WTC11 (cell line): ENCODE measurements at regions not wholly inside any gene's neighbourhood (a gene's known extent, or its start where the extent isn't known, plus 50 kb on each side); places are given as distances from the start of the nearest gene placed in this dataset.

Experiments
- ATAC-seq: fragments of 200-7000 bp; cut with Tn5 transposase; 2 replicates; pipeline ENCODE4 v1.10.0; 2021; ENCODE audit warnings: mild to moderate bottlenecking, moderate library complexity
- CTCF ChIA-PET: fragments of 300-600 bp; sonication (Branson Sonifier 250); formaldehyde crosslinking; loops from one replicate; lab custom pipeline; 2021; ENCODE audit warnings: antibody characterized with exemption; lab: Charles Lee
- POLR2A ChIA-PET: fragments of 350-600 bp; sonication (Branson Sonifier 250); formaldehyde crosslinking; loops from one replicate; lab custom pipeline; 2021; ENCODE audit warnings: antibody characterized with exemption; lab: Charles Lee
- DNase-seq: peaks from one replicate; pipeline ENCODE4 v3.0.0; 2021; ENCODE audit warnings: low spot score
- H3K27ac Mint-ChIP-seq: 2 replicates; pipeline ENCODE4 v1.8.0; 2021; ENCODE audit warnings: mixed read lengths
- H3K27me3 Mint-ChIP-seq: 2 replicates; pipeline ENCODE4 v1.8.0; 2021; ENCODE audit warnings: low read depth, mild to moderate bottlenecking, moderate library complexity, mixed read lengths
- H3K36me3 Mint-ChIP-seq: 2 replicates; pipeline ENCODE4 v1.8.0; 2021; ENCODE audit warnings: mixed read lengths
- H3K4me1 Mint-ChIP-seq: 2 replicates; pipeline ENCODE4 v1.8.0; 2022; ENCODE audit warnings: mixed read lengths
- H3K4me3 Mint-ChIP-seq: 2 replicates; pipeline ENCODE4 v1.8.0; 2021; ENCODE audit warnings: mild to moderate bottlenecking, moderate library complexity, mixed read lengths
- H3K9me3 Mint-ChIP-seq: 2 replicates; pipeline ENCODE4 v1.8.0; 2021; ENCODE audit warnings: mixed read lengths
- ATF6 ChIP-seq: sonication (generic); formaldehyde crosslinking; IDR thresholded peaks from 2 replicates; pipeline ENCODE4 v1.8.1; 2023; ENCODE audit warnings: mild to moderate bottlenecking, missing genetic modification reagents
- CBFB ChIP-seq: sonication (generic); formaldehyde crosslinking; IDR thresholded peaks from 2 replicates; pipeline ENCODE4 v1.8.1; 2022; ENCODE audit warnings: mild to moderate bottlenecking, low read depth, missing genetic modification reagents
- EMX1 ChIP-seq: fragments of 250-450 bp; sonication (Bioruptor Pico); IDR thresholded peaks from 2 replicates; pipeline ENCODE4 v1.8.0; 2021; ENCODE audit warnings: mild to moderate bottlenecking
- FOXJ3 ChIP-seq: sonication (generic); formaldehyde crosslinking; IDR thresholded peaks from 2 replicates; pipeline ENCODE4 v1.9.0; 2021; ENCODE audit warnings: missing genetic modification reagents, mild to moderate bottlenecking, borderline replicate concordance
- GABPB1 ChIP-seq: sonication (generic); formaldehyde crosslinking; IDR thresholded peaks from 2 replicates; pipeline ENCODE4 v1.8.1; 2023; ENCODE audit warnings: mild to moderate bottlenecking, missing genetic modification reagents
- GRHL2 ChIP-seq: fragments of 250-450 bp; sonication (Bioruptor Pico); IDR thresholded peaks from 2 replicates; pipeline ENCODE4 v1.8.0; 2022; ENCODE audit warnings: mild to moderate bottlenecking, moderate library complexity; ENCODE audit not compliant: insufficient replicate concordance, severe bottlenecking
- HMGA2 ChIP-seq: fragments of 250-450 bp; sonication (Bioruptor Pico); IDR thresholded peaks from 2 replicates; pipeline ENCODE4 v1.4.0; 2021; ENCODE audit warnings: mild to moderate bottlenecking, moderate library complexity
- IRF1 ChIP-seq: sonication (generic); formaldehyde crosslinking; IDR thresholded peaks from 2 replicates; pipeline ENCODE4 v1.8.0; 2023; ENCODE audit warnings: missing genetic modification reagents
- NFYB ChIP-seq: sonication (generic); formaldehyde crosslinking; conservative IDR thresholded peaks from 2 replicates; pipeline ENCODE4 v1.8.0; 2022; ENCODE audit warnings: low read depth, missing genetic modification reagents
- OVOL2 ChIP-seq: fragments of 250-450 bp; sonication (Bioruptor Pico); IDR thresholded peaks from 2 replicates; pipeline ENCODE4 v1.9.0; 2021; ENCODE audit warnings: mild to moderate bottlenecking, borderline replicate concordance
- SOX15 ChIP-seq: fragments of 250-450 bp; sonication (Bioruptor Pico); IDR thresholded peaks from 2 replicates; pipeline ENCODE4 v1.9.0; 2021; ENCODE audit warnings: mild to moderate bottlenecking
- TEAD4 ChIP-seq: sonication (generic); formaldehyde crosslinking; IDR thresholded peaks from 2 replicates; pipeline ENCODE4 v1.8.0; 2022; ENCODE audit warnings: mild to moderate bottlenecking, missing genetic modification reagents
- USF2 ChIP-seq: sonication (generic); formaldehyde crosslinking; IDR thresholded peaks from 2 replicates; pipeline ENCODE4 v1.8.1; 2023; ENCODE audit warnings: mild to moderate bottlenecking, missing genetic modification reagents, moderate library complexity
- ZNF138 ChIP-seq: sonication (generic); formaldehyde crosslinking; conservative IDR thresholded peaks from 2 replicates; pipeline ENCODE4 v1.8.1; 2022; ENCODE audit warnings: mild to moderate bottlenecking, moderate library complexity, missing genetic modification reagents
- ZNF232 ChIP-seq: sonication (generic); formaldehyde crosslinking; IDR thresholded peaks from 2 replicates; pipeline ENCODE4 v1.8.0; 2022; ENCODE audit warnings: mild to moderate bottlenecking, missing genetic modification reagents
- TF ChIP-seq, protein P1 (sequence below): sonication (generic); formaldehyde crosslinking; IDR thresholded peaks from 2 replicates; pipeline ENCODE4 v1.8.1; 2023; ENCODE audit warnings: mild to moderate bottlenecking, moderate library complexity, missing genetic modification reagents
- TF ChIP-seq, protein P2 (sequence below): sonication (generic); formaldehyde crosslinking; IDR thresholded peaks from 2 replicates; pipeline ENCODE4 v1.8.0; 2022; ENCODE audit warnings: mild to moderate bottlenecking, missing genetic modification reagents
- TF ChIP-seq, protein P3 (sequence below): fragments of 250-450 bp; sonication (Bioruptor Pico); IDR thresholded peaks from 2 replicates; pipeline ENCODE4 v1.9.0; 2021; ENCODE audit warnings: moderate library complexity, mild to moderate bottlenecking, inconsistent platforms, borderline replicate concordance
- TF ChIP-seq, protein P4 (sequence below): sonication (generic); formaldehyde crosslinking; IDR thresholded peaks from 2 replicates; pipeline ENCODE4 v1.8.1; 2022; ENCODE audit warnings: mild to moderate bottlenecking, missing genetic modification reagents, moderate library complexity, borderline replicate concordance
- TF ChIP-seq, protein P5 (sequence below): fragments of 250-450 bp; sonication (Bioruptor Pico); IDR thresholded peaks from 2 replicates; pipeline ENCODE4 v1.9.0; 2021; ENCODE audit warnings: mild to moderate bottlenecking, borderline replicate concordance

DNA sequence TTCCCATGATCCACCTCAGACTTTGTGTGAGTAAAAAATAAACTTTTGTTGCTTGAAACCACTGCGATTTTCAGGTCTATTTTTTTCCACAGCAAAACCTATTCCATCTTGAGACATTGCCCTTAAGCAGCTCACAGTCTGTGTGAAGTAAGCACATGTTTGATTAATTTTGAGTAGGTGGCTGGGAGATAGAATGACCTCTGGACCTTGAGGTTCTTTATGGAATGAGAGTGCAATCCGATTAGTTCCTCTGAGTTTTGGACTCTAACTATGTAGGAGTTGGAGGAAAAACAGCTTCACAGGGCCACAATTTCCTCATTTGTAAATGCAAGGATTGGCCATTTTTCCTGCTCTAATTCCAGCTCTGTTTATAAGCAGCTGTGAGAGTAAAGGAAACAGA lies 234.1 kb upstream of the IGFBP7 start:
- Mint-ChIP-seq H3K4me1 (peaks cover 30% of the 10 kb centered on the region), H3K27ac (no peak overlapping the region), H3K4me3 (no peak overlapping the region)
- TF ChIP-seq, protein P1, sequence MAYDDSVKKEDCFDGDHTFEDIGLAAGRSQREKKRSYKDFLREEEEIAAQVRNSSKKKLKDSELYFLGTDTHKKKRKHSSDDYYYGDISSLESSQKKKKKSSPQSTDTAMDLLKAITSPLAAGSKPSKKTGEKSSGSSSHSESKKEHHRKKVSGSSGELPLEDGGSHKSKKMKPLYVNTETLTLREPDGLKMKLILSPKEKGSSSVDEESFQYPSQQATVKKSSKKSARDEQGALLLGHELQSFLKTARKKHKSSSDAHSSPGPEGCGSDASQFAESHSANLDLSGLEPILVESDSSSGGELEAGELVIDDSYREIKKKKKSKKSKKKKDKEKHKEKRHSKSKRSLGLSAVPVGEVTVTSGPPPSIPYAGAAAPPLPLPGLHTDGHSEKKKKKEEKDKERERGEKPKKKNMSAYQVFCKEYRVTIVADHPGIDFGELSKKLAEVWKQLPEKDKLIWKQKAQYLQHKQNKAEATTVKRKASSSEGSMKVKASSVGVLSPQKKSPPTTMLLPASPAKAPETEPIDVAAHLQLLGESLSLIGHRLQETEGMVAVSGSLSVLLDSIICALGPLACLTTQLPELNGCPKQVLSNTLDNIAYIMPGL (CRISPR knock-in tag), result no peak
- TF ChIP-seq TEAD4 (CRISPR knock-in tag) (no peak), GABPB1 (CRISPR knock-in tag) (no peak), OVOL2 (CRISPR knock-in tag) (no peak), USF2 (no peak), ZNF138 (CRISPR knock-in tag) (no peak), ZNF232 (no peak), ATF6 (CRISPR knock-in tag) (no peak), SOX15 (CRISPR knock-in tag) (no peak), HMGA2 (no peak), FOXJ3 (CRISPR knock-in tag) (no peak), IRF1 (no peak), NFYB (no peak), EMX1 (CRISPR knock-in tag) (no peak), CBFB (CRISPR knock-in tag) (no peak), GRHL2 (CRISPR knock-in tag) (no peak)
- TF ChIP-seq, protein P2, sequence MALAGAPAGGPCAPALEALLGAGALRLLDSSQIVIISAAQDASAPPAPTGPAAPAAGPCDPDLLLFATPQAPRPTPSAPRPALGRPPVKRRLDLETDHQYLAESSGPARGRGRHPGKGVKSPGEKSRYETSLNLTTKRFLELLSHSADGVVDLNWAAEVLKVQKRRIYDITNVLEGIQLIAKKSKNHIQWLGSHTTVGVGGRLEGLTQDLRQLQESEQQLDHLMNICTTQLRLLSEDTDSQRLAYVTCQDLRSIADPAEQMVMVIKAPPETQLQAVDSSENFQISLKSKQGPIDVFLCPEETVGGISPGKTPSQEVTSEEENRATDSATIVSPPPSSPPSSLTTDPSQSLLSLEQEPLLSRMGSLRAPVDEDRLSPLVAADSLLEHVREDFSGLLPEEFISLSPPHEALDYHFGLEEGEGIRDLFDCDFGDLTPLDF (CRISPR knock-in tag), result no peak
- TF ChIP-seq, protein P3, sequence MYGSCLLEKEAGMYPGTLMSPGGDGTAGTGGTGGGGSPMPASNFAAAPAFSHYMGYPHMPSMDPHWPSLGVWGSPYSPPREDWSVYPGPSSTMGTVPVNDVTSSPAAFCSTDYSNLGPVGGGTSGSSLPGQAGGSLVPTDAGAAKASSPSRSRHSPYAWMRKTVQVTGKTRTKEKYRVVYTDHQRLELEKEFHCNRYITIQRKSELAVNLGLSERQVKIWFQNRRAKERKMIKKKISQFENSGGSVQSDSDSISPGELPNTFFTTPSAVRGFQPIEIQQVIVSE (CRISPR knock-in tag), result no peak
- TF ChIP-seq, protein P4, sequence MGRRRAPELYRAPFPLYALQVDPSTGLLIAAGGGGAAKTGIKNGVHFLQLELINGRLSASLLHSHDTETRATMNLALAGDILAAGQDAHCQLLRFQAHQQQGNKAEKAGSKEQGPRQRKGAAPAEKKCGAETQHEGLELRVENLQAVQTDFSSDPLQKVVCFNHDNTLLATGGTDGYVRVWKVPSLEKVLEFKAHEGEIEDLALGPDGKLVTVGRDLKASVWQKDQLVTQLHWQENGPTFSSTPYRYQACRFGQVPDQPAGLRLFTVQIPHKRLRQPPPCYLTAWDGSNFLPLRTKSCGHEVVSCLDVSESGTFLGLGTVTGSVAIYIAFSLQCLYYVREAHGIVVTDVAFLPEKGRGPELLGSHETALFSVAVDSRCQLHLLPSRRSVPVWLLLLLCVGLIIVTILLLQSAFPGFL (CRISPR knock-in tag), result no peak
- TF ChIP-seq, protein P5, sequence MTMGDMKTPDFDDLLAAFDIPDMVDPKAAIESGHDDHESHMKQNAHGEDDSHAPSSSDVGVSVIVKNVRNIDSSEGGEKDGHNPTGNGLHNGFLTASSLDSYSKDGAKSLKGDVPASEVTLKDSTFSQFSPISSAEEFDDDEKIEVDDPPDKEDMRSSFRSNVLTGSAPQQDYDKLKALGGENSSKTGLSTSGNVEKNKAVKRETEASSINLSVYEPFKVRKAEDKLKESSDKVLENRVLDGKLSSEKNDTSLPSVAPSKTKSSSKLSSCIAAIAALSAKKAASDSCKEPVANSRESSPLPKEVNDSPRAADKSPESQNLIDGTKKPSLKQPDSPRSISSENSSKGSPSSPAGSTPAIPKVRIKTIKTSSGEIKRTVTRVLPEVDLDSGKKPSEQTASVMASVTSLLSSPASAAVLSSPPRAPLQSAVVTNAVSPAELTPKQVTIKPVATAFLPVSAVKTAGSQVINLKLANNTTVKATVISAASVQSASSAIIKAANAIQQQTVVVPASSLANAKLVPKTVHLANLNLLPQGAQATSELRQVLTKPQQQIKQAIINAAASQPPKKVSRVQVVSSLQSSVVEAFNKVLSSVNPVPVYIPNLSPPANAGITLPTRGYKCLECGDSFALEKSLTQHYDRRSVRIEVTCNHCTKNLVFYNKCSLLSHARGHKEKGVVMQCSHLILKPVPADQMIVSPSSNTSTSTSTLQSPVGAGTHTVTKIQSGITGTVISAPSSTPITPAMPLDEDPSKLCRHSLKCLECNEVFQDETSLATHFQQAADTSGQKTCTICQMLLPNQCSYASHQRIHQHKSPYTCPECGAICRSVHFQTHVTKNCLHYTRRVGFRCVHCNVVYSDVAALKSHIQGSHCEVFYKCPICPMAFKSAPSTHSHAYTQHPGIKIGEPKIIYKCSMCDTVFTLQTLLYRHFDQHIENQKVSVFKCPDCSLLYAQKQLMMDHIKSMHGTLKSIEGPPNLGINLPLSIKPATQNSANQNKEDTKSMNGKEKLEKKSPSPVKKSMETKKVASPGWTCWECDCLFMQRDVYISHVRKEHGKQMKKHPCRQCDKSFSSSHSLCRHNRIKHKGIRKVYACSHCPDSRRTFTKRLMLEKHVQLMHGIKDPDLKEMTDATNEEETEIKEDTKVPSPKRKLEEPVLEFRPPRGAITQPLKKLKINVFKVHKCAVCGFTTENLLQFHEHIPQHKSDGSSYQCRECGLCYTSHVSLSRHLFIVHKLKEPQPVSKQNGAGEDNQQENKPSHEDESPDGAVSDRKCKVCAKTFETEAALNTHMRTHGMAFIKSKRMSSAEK (CRISPR knock-in tag), result no peak
- TF ChIP-seq, all 79 proteins: peak for 0
- ChIA-PET CTCF (no interaction called here), POLR2A (no interaction called here)
- no peak for DNase-seq
- Mint-ChIP-seq H3K9me3 (peaks cover 10% of the 10 kb centered on the region), H3K27me3 (peaks cover 19% of the 10 kb centered on the region), H3K36me3 (no peaks in the 10 kb centered on the region)
- no peak for ATAC-seq
